HG03064 (cell line): ENCODE measurements at regions not wholly inside any gene's neighbourhood (a gene's known extent, or its start where the extent isn't known, plus 50 kb on each side); places are given as distances from the start of the nearest gene placed in this dataset.

Experiments
- ATAC-seq: cut with Tn5 transposase; IDR thresholded peaks from one replicate; pipeline ENCODE4 v1.9.1; 2021; ENCODE audit warnings: low read depth; ENCODE audit not compliant: unreplicated experiment

GRCh38 chr1:239912471-239912870 is 179.2 kb upstream of the FMN2 start:
- ATAC-seq, result no peak

- ATAC-seq, result no peak
These were observed 178.5 kb upstream of the FMN2 start for GRCh38 chr1:239913141-239913585.

GRCh38 chr1:239914751-239915231 is 176.9 kb upstream of the FMN2 start:
- ATAC-seq, result no peak

GRCh38 chr1:239918634-239919033 is 173.0 kb upstream of the FMN2 start:
- no peak for ATAC-seq

- ATAC-seq, result no peak
These were observed 171.5 kb upstream of the FMN2 start for GRCh38 chr1:239920214-239920613.

GRCh38 chr1:239922778-239923522 is 168.7 kb upstream of the FMN2 start:
- ATAC-seq, result no peak

GRCh38 chr1:239924741-239925350 is 166.8 kb upstream of the FMN2 start:
- ATAC-seq, result no peak

- no peak for ATAC-seq
These were observed 165.5 kb upstream of the FMN2 start for GRCh38 chr1:239926184-239926583.

- ATAC-seq, result no peak
These were observed 162.4 kb upstream of the FMN2 start for GRCh38 chr1:239929317-239929716.

DNA sequence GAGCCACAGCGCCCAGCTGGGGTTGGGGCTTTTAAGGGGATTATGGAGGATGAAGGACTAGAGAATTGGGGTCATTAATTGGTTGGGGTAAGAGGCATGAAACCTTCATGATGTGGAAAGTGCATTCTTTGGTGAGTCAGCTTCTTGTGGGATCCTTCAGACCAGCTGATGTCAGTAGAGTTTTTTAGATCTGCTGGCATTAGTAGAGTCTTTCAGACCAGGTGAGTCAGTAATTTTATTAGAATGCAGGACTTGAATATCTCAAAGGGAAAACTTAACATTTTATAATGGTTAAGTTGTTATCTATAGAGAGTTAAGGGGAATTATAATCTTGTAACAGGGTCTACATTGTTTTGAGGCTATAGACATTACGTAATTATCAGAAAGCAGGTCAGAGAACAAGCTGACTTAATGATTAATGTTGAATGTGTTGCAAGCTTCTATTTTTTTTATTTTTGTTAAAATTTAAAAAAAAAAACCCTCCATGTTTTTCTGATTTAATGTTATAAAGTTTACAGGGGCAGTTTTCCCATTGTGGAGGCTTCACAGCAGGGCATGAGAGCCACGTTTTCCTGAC is 160.9 kb upstream of the FMN2 start:
- no peak for ATAC-seq

DNA sequence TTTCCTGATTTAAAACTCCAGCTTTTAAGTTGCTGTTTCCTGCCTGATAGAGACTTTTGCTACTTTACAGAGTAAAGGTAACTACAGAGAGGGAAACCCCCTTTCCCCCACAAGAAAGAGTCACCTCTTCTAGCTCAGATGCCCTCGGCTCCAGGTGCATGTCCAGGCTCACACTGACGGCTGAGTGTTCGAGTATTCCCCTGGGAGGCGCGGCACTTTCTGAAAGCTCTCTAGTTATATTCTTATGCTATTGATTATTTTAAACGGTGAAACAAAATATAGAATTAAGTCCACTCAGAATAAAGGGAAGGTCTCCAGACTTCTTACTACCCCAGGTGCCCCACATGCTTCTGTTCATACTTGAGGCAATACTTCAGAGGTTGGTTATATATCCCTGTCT is 160.3 kb upstream of the FMN2 start:
- no peak for ATAC-seq

- ATAC-seq, result no peak
These were observed 152.1 kb upstream of the FMN2 start for GRCh38 chr1:239939602-239940001.

DNA sequence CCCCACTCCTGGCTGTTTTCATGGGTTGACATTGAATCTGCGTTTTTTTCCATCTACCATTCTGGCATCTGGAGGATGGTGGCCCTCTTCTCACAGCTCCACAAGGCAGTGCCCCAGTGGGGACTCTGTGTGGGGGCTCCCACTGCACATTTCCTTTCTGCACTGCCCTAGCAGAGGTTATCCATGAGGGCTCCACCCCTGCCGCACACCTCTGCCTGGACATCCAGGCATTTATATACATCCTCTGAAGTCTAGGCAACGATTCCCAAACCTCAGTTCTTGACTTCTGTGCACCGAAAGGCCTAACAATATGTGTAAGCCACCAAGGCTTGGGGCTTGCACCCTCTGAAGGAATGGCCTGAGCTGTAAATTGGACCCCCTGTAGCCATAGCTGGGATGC is 147.9 kb upstream of the FMN2 start:
- no peak for ATAC-seq

- ATAC-seq, result no peak
These were observed 147.0 kb upstream of the FMN2 start for GRCh38 chr1:239944666-239945065.

DNA sequence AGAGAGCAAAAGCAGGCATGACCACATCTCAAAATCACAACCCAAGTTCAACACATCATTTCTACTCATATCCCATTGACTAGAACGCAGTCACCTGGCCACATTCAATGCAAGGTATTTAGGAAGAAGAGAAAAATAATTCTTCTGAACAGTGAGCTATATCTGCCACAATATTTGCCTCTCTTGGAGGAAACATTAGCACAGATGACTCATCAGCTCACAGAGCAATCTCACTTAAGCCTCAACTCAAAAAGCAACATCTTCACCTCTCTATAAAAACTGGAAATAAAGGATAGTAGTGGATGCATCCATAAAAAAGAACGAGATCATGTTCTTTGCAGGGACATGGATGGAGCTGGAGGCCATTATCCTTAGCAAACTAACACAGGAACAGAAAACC is 143.9 kb upstream of the FMN2 start:
- no peak for ATAC-seq

GRCh38 chr1:239951511-239952140 is 140.1 kb upstream of the FMN2 start:
- ATAC-seq, result no peak

GRCh38 chr1:239952348-239953308 is 139.1 kb upstream of the FMN2 start:
- no peak for ATAC-seq

DNA sequence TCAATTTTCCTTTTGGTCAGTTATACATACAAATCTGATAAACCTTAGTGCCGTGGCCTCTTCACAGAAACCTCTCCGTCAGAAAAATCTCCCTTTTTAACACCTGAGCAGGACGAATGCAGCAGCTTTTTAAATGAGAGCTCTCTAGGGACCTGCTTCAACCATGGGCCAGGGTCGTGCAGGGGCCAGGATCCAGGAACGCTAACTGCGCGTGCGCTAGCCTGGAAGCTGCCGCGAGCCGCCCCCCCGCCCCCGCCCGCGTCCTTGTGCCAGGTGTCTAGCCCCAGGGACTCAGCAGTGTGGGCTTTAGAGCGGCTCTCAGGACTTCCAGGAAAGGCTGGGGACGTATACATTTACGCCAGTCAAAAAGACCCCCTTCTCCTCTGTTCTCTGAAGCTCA is 136.8 kb upstream of the FMN2 start:
- ATAC-seq, result no peak

DNA sequence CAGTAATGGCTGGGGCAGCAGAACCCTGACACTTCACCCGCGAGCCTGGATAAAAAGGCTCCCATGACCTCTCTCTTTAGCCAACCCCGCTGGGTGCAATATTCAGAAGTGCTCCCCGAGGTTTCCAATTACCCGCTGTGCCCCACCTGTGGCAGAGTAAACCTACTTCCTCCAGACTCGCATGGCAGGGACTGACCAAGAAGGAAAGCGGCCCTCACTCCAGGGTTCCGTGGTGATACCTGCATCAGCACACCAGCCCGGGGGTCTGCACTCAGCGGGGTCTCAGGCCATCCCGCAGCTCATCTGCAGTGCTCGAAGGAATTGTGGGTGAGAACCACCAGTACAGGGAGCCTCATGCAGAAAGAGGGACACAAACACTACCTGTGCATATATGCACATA is 136.3 kb upstream of the FMN2 start:
- ATAC-seq, result no peak

DNA sequence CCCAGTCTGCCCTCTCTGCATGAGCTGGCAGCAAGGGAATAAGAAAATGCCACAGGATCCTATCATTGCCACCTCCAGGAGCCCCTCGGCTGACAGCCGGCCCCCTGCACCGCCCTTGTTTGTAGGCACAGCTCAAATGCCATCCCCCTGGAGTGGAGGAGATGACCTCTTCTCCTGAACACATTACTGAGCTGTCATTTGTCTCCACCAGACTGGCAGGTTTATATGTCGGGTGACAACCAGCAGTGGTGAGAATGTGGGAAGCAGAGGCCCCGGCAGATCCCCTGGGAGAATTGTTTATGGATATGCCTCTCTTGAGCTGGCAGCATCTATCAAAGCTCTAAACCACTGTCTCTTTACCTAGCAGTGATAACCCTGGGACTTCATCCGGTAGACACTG is 135.4 kb upstream of the FMN2 start:
- no peak for ATAC-seq
